ENCODE measurements at regions not wholly inside any gene's neighbourhood (a gene's known extent, or its start where the extent isn't known, plus 50 kb on each side); places are given as distances from the start of the nearest gene placed in this dataset.
"Not testable (repeated sequence)": the region's sequence is repeated elsewhere in the genome, so short reads cannot be mapped to it uniquely, and the experiment has no call there.

DNA sequence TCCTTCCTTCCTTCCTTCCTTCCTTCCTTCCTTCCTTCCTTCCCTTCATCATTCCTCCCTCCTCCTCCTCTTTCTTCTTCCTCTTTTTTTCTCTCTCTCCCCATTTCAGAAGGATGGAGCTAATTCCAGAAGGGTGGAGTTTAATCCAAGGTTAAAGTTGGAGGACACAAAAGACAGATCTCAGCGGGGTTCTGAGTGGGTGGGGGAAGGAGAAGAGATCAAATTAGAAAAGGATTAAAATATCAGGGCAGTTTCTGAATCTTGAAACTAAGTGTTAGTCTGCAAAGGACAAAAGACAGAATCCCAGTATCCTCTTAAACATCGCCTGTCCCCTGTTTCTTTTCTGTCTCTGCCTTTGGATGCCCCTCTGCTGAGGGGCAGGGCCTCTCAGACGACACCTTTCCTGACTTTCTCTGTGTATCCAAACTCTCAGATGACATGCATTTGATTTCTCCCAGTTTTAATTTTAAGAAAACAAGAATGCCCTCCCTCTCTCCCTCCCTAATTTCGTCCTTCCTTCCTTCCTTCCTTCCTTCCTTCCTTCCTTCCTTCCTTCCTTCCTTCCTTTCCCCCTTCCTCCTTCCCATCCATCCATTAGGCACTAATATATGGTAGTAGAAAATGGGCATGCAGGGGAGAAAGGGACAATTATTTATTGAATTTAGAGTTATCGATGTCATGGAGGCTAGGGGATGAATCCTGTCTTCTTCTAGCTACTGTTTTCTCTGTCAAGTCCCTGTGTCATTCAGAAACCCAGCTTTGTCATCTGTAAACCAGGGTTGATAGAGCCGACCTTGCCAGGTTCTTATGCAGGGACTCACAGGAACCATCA lies 269.1 kb downstream of the VRK1 start:
- no peak overlapping the region for H3K27ac ChIP-seq (replicated peaks in 1 of 4)
- no peak for TF ChIP-seq POLR2A (IDR thresholded peaks at IDR 0.05; ENCODE audit: low read depth)
- TF ChIP-seq POLR2AphosphoS5 (IDR thresholded peaks at IDR 0.05): no peak
- TF ChIP-seq, protein P1, sequence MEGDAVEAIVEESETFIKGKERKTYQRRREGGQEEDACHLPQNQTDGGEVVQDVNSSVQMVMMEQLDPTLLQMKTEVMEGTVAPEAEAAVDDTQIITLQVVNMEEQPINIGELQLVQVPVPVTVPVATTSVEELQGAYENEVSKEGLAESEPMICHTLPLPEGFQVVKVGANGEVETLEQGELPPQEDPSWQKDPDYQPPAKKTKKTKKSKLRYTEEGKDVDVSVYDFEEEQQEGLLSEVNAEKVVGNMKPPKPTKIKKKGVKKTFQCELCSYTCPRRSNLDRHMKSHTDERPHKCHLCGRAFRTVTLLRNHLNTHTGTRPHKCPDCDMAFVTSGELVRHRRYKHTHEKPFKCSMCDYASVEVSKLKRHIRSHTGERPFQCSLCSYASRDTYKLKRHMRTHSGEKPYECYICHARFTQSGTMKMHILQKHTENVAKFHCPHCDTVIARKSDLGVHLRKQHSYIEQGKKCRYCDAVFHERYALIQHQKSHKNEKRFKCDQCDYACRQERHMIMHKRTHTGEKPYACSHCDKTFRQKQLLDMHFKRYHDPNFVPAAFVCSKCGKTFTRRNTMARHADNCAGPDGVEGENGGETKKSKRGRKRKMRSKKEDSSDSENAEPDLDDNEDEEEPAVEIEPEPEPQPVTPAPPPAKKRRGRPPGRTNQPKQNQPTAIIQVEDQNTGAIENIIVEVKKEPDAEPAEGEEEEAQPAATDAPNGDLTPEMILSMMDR (IDR thresholded peaks at IDR 0.05): no peak
- no peak for TF ChIP-seq EP300 (IDR thresholded peaks at IDR 0.05)
- WGBS: 61% methylated on average over 5 of the region's 6 CpGs
- peaks cover 0 to 11% (median 0%) of the 10 kb centered on the region in 4 donors for H3K27me3 ChIP-seq
- no peaks in the 10 kb centered on the region for H3K36me3 ChIP-seq
- no peaks in the 10 kb centered on the region for H3K9me3 ChIP-seq
- H3K4me3 ChIP-seq: no peak overlapping the region
- intact Hi-C loops (cut with DNase I): no loop called here
- H3K4me1 ChIP-seq: no peaks in the 10 kb centered on the region
- DNase-seq (ENCODE audit: extremely low spot score): no peak

DNA sequence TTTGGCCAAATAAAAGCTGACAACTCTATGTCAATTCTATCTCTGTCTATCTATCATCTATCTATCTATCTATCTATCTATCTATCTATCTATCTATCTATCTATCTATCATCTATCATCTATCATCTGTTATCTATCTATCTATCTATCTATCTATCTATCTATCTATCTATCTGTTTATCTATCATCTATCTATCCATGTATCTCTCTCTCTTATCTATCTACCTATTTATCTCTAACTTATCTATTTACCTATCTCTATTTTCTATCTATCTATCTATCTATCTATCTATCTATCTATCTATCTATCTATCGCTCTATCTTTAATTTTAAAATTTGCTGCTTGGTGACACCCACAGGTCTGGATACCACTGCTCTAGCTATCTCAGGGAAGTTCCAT lies 271.1 kb downstream of the VRK1 start:
- H3K9me3 ChIP-seq; H3K27ac ChIP-seq (replicated peaks in 1 of 4); DNase-seq (ENCODE audit: extremely low spot score); intact Hi-C loops (cut with DNase I); H3K36me3 ChIP-seq; H3K4me1 ChIP-seq; H3K4me3 ChIP-seq: not testable (repeated sequence)
- WGBS: 97% methylated on average over 1 of the region's 1 CpG
- peaks cover 0 to 11% (median 0%) of the 10 kb centered on the region in 4 donors for H3K27me3 ChIP-seq

DNA sequence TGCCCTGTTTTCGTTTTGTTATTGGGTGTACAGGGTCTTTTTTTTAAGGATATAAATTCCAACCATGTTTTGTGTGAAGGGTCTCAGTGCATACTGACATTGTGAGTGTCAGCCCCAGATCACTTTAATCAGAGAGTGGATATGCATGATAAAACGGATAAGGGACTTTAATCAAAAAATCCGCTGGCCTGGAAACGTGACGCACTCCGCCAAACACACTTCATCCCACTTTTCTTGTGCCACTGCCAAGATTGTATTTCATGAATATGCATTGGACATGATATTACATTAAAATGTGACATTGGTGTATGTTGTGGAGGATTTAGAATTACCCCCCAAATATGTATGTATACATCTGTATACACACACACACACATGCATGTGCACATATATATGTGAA lies 273.1 kb downstream of the VRK1 start:
- Histone ChIP-seq H3K4me3 (no peak overlapping the region), H3K36me3 (no peaks in the 10 kb centered on the region), H3K27ac (replicated peaks in 1 of 4) (no peak overlapping the region), H3K4me1 (no peaks in the 10 kb centered on the region), H3K9me3 (no peaks in the 10 kb centered on the region), H3K27me3 (peaks cover 0 to 8% (median 0%) of the 10 kb centered on the region in 4 donors)
- TF ChIP-seq EP300 (IDR thresholded peaks at IDR 0.05): no peak
- no peak for TF ChIP-seq POLR2AphosphoS5 (IDR thresholded peaks at IDR 0.05)
- TF ChIP-seq POLR2A (IDR thresholded peaks at IDR 0.05; ENCODE audit: low read depth): no peak
- TF ChIP-seq, protein P1 (IDR thresholded peaks at IDR 0.05): no peak
- intact Hi-C loops (cut with DNase I): no loop called here
- 87% methylated on average over 6 of the region's 6 CpGs for WGBS
- no peak for DNase-seq (ENCODE audit: extremely low spot score)

DNA sequence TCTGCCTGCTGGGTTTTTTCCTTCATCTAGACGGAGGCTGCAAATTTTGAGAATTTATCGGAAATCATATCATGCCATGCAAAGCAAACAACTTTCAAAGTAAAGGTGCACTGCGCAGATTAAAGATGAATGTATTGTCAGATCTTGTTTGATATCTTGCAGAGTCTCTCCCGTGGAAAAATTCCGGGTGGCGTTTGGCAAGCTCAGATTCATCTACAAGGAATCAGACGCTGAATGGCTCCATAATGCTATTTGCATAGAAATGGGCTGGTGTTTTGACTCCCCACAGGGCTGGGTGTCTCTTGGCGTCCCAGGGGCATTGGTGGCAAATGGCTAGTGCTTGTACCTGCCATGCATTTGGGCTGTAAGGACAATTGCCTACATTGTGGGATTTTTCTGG lies 274.0 kb downstream of the VRK1 start:
- no peak for DNase-seq (ENCODE audit: extremely low spot score)
- intact Hi-C loops (cut with DNase I): no loop called here
- TF ChIP-seq POLR2A (IDR thresholded peaks at IDR 0.05; ENCODE audit: low read depth) (no peak), POLR2AphosphoS5 (IDR thresholded peaks at IDR 0.05) (no peak), EP300 (IDR thresholded peaks at IDR 0.05) (no peak)
- TF ChIP-seq, protein P1 (IDR thresholded peaks at IDR 0.05): no peak
- WGBS: 65% methylated on average over 8 of the region's 8 CpGs
- Histone ChIP-seq H3K9me3 (no peaks in the 10 kb centered on the region), H3K27me3 (peaks cover 0 to 8% (median 0%) of the 10 kb centered on the region in 4 donors), H3K4me1 (no peaks in the 10 kb centered on the region), H3K4me3 (no peak overlapping the region), H3K27ac (replicated peaks in 1 of 4) (no peak overlapping the region), H3K36me3 (no peaks in the 10 kb centered on the region)

DNA sequence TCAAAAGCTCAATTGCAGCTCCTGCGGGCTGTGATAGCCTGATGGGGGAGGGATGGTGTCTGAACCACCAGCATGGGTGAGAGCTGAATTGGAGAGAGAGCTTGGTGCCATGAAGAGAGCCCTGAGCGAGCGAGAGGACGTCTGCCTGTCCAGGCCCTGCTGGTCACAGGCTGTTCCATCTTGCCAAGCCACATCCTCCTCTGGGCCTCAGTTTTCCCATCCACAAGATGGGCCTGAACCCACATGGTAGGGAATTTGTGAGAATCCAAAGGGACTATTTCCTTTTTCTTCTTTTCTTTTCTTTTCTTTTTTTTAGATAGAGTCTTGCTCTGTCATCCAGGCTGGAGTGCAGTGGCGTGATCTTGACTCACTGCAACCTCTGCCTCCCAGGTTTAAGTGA lies 276.4 kb downstream of the VRK1 start:
- intact Hi-C loops (cut with DNase I): no loop called here

More for the DNA sequence above, 276.4 kb downstream of the VRK1 start:
- Histone ChIP-seq H3K27ac (replicated peaks in 1 of 4) (no peak overlapping the region), H3K9me3 (no peaks in the 10 kb centered on the region), H3K4me3 (no peak overlapping the region), H3K36me3 (no peaks in the 10 kb centered on the region), H3K27me3 (peaks cover 0 to 14% (median 0%) of the 10 kb centered on the region in 4 donors), H3K4me1 (no peaks in the 10 kb centered on the region)
- TF ChIP-seq, protein P1 (IDR thresholded peaks at IDR 0.05): no peak
- TF ChIP-seq POLR2A (IDR thresholded peaks at IDR 0.05; ENCODE audit: low read depth) (no peak), EP300 (IDR thresholded peaks at IDR 0.05) (no peak), POLR2AphosphoS5 (IDR thresholded peaks at IDR 0.05) (no peak)
- WGBS: 82% methylated on average over 5 of the region's 5 CpGs
- DNase-seq (ENCODE audit: extremely low spot score): no peak
